Panc1 (cell line): ENCODE measurements at regions not wholly inside any gene's neighbourhood (a gene's known extent, or its start where the extent isn't known, plus 50 kb on each side); places are given as distances from the start of the nearest gene placed in this dataset.

Source experiments
- REST ChIP-seq, 2 experiments: IDR thresholded peaks; 2 replicates each; pipeline ENCODE4 v1.6.1; 2011 to 2012; ENCODE audit warnings: low read depth in 2 of 2, control low read depth in 1 of 2, low read length in 1 of 2, mild to moderate bottlenecking in 1 of 2, moderate library complexity in 1 of 2; ENCODE audit not compliant: insufficient read depth in 1 of 2
- SIN3A ChIP-seq: IDR thresholded peaks from 2 replicates; pipeline ENCODE4 v1.6.1; 2012; ENCODE audit warnings: low read depth, mild to moderate bottlenecking, low read length, moderate library complexity, borderline replicate concordance; ENCODE audit not compliant: insufficient read depth

GRCh38 chr4:171742436-171742835, 70.8 kb upstream of the GALNTL6 start:
- TF ChIP-seq REST (IDR thresholded peaks at IDR 0.05; ENCODE audit: insufficient read depth in 1 of 2, low read depth in 2 of 2, low read length in 1 of 2) (no peak), SIN3A (no peak)
